ENCODE measurements at regions not wholly inside any gene's neighbourhood (a gene's known extent, or its start where the extent isn't known, plus 50 kb on each side); places are given as distances from the start of the nearest gene placed in this dataset.

GRCh38 chr19:29336425-29336824 is 123.5 kb upstream of the UQCRFS1 start:
- DNase-seq = no peak
- Histone ChIP-seq H3K4me3 (ENCODE audit: low read depth, low read length) (no peak overlapping the region), H3K4me1 (no peaks in the 10 kb centered on the region), H3K36me3 (no peaks in the 10 kb centered on the region), H3K27me3 (no peaks in the 10 kb centered on the region), H3K9me3 (no peaks in the 10 kb centered on the region; the same call in 1 of the 2 replicates)
- no peak for TF ChIP-seq CTCF (IDR thresholded peaks at IDR 0.05; ENCODE audit: low read depth, low read length)

GRCh38 chr19:29337029-29337428 is 124.1 kb upstream of the UQCRFS1 start:
- H3K27me3 ChIP-seq = no peaks in the 10 kb centered on the region
- no peak for TF ChIP-seq CTCF (IDR thresholded peaks at IDR 0.05; ENCODE audit: low read depth, low read length)
- no peaks in the 10 kb centered on the region; the same call in 1 of the 2 replicates for H3K9me3 ChIP-seq
- no peaks in the 10 kb centered on the region for H3K4me1 ChIP-seq
- no peak for DNase-seq
- no peaks in the 10 kb centered on the region for H3K36me3 ChIP-seq
- no peak overlapping the region for H3K4me3 ChIP-seq (ENCODE audit: low read depth, low read length)

- no peaks in the 10 kb centered on the region for H3K27me3 ChIP-seq
- H3K36me3 ChIP-seq = no peaks in the 10 kb centered on the region
- DNase-seq = no peak
- no peak for TF ChIP-seq CTCF (IDR thresholded peaks at IDR 0.05; ENCODE audit: low read depth, low read length)
- H3K9me3 ChIP-seq = no peaks in the 10 kb centered on the region; the same call in 1 of the 2 replicates
- H3K4me3 ChIP-seq (ENCODE audit: low read depth, low read length) = no peak overlapping the region
- H3K4me1 ChIP-seq = no peaks in the 10 kb centered on the region
Observed at GRCh38 chr19:29338480-29338879, 125.5 kb upstream of the UQCRFS1 start.

GRCh38 chr19:29342721-29343120 is 129.8 kb upstream of the UQCRFS1 start:
- H3K4me3 ChIP-seq (ENCODE audit: low read depth, low read length) = no peak overlapping the region

GRCh38 chr19:29364224-29364726 is 151.3 kb upstream of the UQCRFS1 start:
- no peak for DNase-seq
- Histone ChIP-seq H3K4me1 (no peaks in the 10 kb centered on the region), H3K27me3 (peaks cover 3% of the 10 kb centered on the region; the same call in 1 of the 2 replicates), H3K4me3 (ENCODE audit: low read depth, low read length) (no peak overlapping the region), H3K36me3 (no peaks in the 10 kb centered on the region), H3K9me3 (no peaks in the 10 kb centered on the region)
- no peak for TF ChIP-seq CTCF (IDR thresholded peaks at IDR 0.05; ENCODE audit: low read depth, low read length)

More at GRCh38 chr19:29342721-29343120, 129.8 kb upstream of the UQCRFS1 start:
- no peak for DNase-seq
- H3K36me3 ChIP-seq = no peaks in the 10 kb centered on the region
- TF ChIP-seq CTCF (IDR thresholded peaks at IDR 0.05; ENCODE audit: low read depth, low read length) = no peak
- H3K27me3 ChIP-seq = no peaks in the 10 kb centered on the region
- H3K4me1 ChIP-seq = no peaks in the 10 kb centered on the region
- H3K9me3 ChIP-seq = no peaks in the 10 kb centered on the region

- DNase-seq = no peak
- TF ChIP-seq CTCF (IDR thresholded peaks at IDR 0.05; ENCODE audit: low read depth, low read length) = no peak
- peaks cover 3% of the 10 kb centered on the region; the same call in 1 of the 2 replicates for H3K27me3 ChIP-seq
- no peaks in the 10 kb centered on the region for H3K4me1 ChIP-seq
- H3K36me3 ChIP-seq = no peaks in the 10 kb centered on the region
- no peaks in the 10 kb centered on the region for H3K9me3 ChIP-seq
- H3K4me3 ChIP-seq (ENCODE audit: low read depth, low read length) = no peak overlapping the region
Observed at GRCh38 chr19:29364999-29365398, 152.0 kb upstream of the UQCRFS1 start.
